ENCODE measurements at regions not wholly inside any gene's neighbourhood (a gene's known extent, or its start where the extent isn't known, plus 50 kb on each side); places are given as distances from the start of the nearest gene placed in this dataset.

GRCh38 chr4:20127626-20128025 lies 124.1 kb upstream of the SLIT2 start:
- TF ChIP-seq POLR2AphosphoS5 (IDR thresholded peaks at IDR 0.05) (no peak), CTCF (IDR thresholded peaks at IDR 0.05) (no peak), POLR2A (IDR thresholded peaks at IDR 0.05) (no peak)
